Thyroid gland (tissue), 4 donors: ENCODE measurements at regions not wholly inside any gene's neighbourhood (a gene's known extent, or its start where the extent isn't known, plus 50 kb on each side); places are given as distances from the start of the nearest gene placed in this dataset.

Source experiments
- CTCF ChIP-seq, 6 experiments: fragments of 200-600 bp in 3 of 6; fragments of 450-650 bp in 3 of 6; sonication (generic) in 3 of 6; IDR thresholded peaks; one replicate each; pipeline ENCODE4 v1.5.1; 2016 to 2019; ENCODE audit warnings: antibody characterized with exemption in 6 of 6, mild to moderate bottlenecking in 2 of 6, inconsistent platforms in 1 of 6, moderate library complexity in 1 of 6
- POLR2A ChIP-seq, 2 donors: fragments of 450-650 bp; IDR thresholded peaks; one replicate each; pipeline ENCODE4 v1.6.1; 2017; ENCODE audit warnings: antibody characterized with exemption in 2 of 2, mild to moderate bottlenecking in 2 of 2, moderate library complexity in 1 of 2

- TF ChIP-seq CTCF (IDR thresholded peaks at IDR 0.05) (no peak), POLR2A (IDR thresholded peaks at IDR 0.05) (no peak)
Measured at GRCh38 chr6:53412021-53412715, 63.4 kb upstream of the ELOVL5 start.
